Sigmoid colon (tissue), 4 donors: ENCODE measurements at regions not wholly inside any gene's neighbourhood (a gene's known extent, or its start where the extent isn't known, plus 50 kb on each side); places are given as distances from the start of the nearest gene placed in this dataset.

Source experiments
- POLR2A ChIP-seq, 2 donors: fragments of 450-650 bp; IDR thresholded peaks; one replicate each; pipeline ENCODE4 v1.6.1; 2016; ENCODE audit warnings: antibody characterized with exemption in 2 of 2, mild to moderate bottlenecking in 2 of 2, moderate library complexity in 2 of 2
- POLR2AphosphoS5 ChIP-seq, 4 donors: sonication (generic); formaldehyde crosslinking; IDR thresholded peaks; one replicate each; pipeline ENCODE4 v1.6.1; 2017; ENCODE audit warnings: antibody characterized with exemption in 4 of 4

GRCh38 chr2:10220902-10221391 is 81.8 kb upstream of the HPCAL1 start:
- TF ChIP-seq POLR2AphosphoS5 (IDR thresholded peaks at IDR 0.05): no peak
- no peak for TF ChIP-seq POLR2A (IDR thresholded peaks at IDR 0.05)
